ENCODE measurements at regions not wholly inside any gene's neighbourhood (a gene's known extent, or its start where the extent isn't known, plus 50 kb on each side); places are given as distances from the start of the nearest gene placed in this dataset.

- H2BK20ac ChIP-seq (ENCODE audit: low read depth, low read length, poor library complexity, severe bottlenecking), result no peak overlapping the region
- no peak overlapping the region for H4K8ac ChIP-seq (replicated peaks; ENCODE audit: insufficient read length, low read depth, low read length)
- no peak overlapping the region for H3K56ac ChIP-seq (ENCODE audit: insufficient read length, low read depth, low read length)
- peaks cover 1% of the 10 kb centered on the region for H3K27me3 Mint-ChIP-seq (ENCODE audit: low read depth)
- no peak overlapping the region for H3K18ac ChIP-seq (ENCODE audit: insufficient read length, low read depth, low read length)
- H3K9me3 Mint-ChIP-seq, result no peaks in the 10 kb centered on the region
- peak overlapping the region in 1 of 3 experiments; percentile 21; a peak in 1 of 7 replicates for H3K27ac Mint-ChIP-seq
- no peak overlapping the region for H3K23ac ChIP-seq (ENCODE audit: insufficient read length, low read depth, low read length)
- H3K9me3 ChIP-seq (ENCODE audit: control insufficient read depth, low read depth, low read length), result no peaks in the 10 kb centered on the region
- H2BK120ac ChIP-seq (ENCODE audit: low read depth, low read length, poor library complexity, severe bottlenecking), result no peak overlapping the region
- H4K5ac ChIP-seq (ENCODE audit: insufficient read length, low read depth, low read length), result no peak overlapping the region
- no peaks in the 10 kb centered on the region for H3K79me2 ChIP-seq (ENCODE audit: insufficient read depth, low read length)
- no peaks in the 10 kb centered on the region for H4K20me1 ChIP-seq (ENCODE audit: control insufficient read depth, insufficient read depth, insufficient read length)
- H3K4me3 Mint-ChIP-seq, result no peak overlapping the region
- no peak overlapping the region for H2AFZ ChIP-seq (ENCODE audit: low read length)
- no peak overlapping the region for H3K4me2 ChIP-seq (ENCODE audit: insufficient read depth, insufficient read length, low read length)
- H3K4me1 ChIP-seq (ENCODE audit: insufficient read depth, low read length), result no peaks in the 10 kb centered on the region
- H3K4me1 Mint-ChIP-seq, result no peaks in the 10 kb centered on the region
- H3K79me1 ChIP-seq (ENCODE audit: insufficient read depth, low read depth, low read length, poor library complexity, severe bottlenecking), result no peaks in the 10 kb centered on the region
- no peaks in the 10 kb centered on the region for H3K23me2 ChIP-seq (ENCODE audit: insufficient read length, low read depth, low read length, poor library complexity, severe bottlenecking)
- H3T11ph ChIP-seq (ENCODE audit: low read length), result no peak overlapping the region
- H3K14ac ChIP-seq (ENCODE audit: insufficient read depth, low read length), result no peak overlapping the region
- no peak overlapping the region for H2AK5ac ChIP-seq (ENCODE audit: insufficient read length, low read length)
- DNase-seq, result no peak
- H3K27ac ChIP-seq (ENCODE audit: insufficient read length, low read depth, low read length), result no peak overlapping the region
- no peak overlapping the region for H2BK5ac ChIP-seq (ENCODE audit: insufficient read length, low read length)
- no peak for TF ChIP-seq CTCF (conservative IDR thresholded peaks at IDR 0.05)
- H3K27me3 ChIP-seq (ENCODE audit: insufficient read depth, low read length), result no peaks in the 10 kb centered on the region
- H3K9ac ChIP-seq (ENCODE audit: extremely low read depth, insufficient read length, low read length), result no peak overlapping the region
- no peak overlapping the region for H2BK12ac ChIP-seq (ENCODE audit: insufficient read length, low read depth, low read length)
- WGBS (ENCODE audit: extremely low coverage, insufficient read length, low lambda C conversion rate), result no CpG with 5 or more reads among the region's 4 CpGs
- no peaks in the 10 kb centered on the region for H3K36me3 Mint-ChIP-seq (ENCODE audit: insufficient read depth in 1 of 3, low read depth in 3 of 3)
- no peak overlapping the region for H4K91ac ChIP-seq (ENCODE audit: insufficient read length, low read depth, low read length)
- H2BK15ac ChIP-seq (ENCODE audit: low read depth, low read length), result no peak overlapping the region
- H3K4ac ChIP-seq (ENCODE audit: low read depth, low read length), result no peak overlapping the region
These were observed 165.3 kb upstream of the USP24 start for GRCh38 chr1:55380355-55380970.

All from H9 (cell line).